Neural progenitor cell (in vitro differentiated cells): ENCODE measurements at regions not wholly inside any gene's neighbourhood (a gene's known extent, or its start where the extent isn't known, plus 50 kb on each side); places are given as distances from the start of the nearest gene placed in this dataset.

Source experiments
- EZH2 ChIP-seq: fragments of 200-600 bp; sonication (generic); IDR thresholded peaks from 2 replicates; pipeline ENCODE4 v1.6.1; 2017; ENCODE audit warnings: antibody characterized with exemption, mild to moderate bottlenecking, moderate library complexity
- EZH2phosphoT487 ChIP-seq: fragments of 200-600 bp; sonication (generic); IDR thresholded peaks from 2 replicates; pipeline ENCODE4 v1.6.1; 2017; ENCODE audit warnings: antibody characterized with exemption
- TF ChIP-seq, protein P1 (sequence below): fragments of 200-600 bp; sonication (generic); IDR thresholded peaks from 2 replicates; pipeline ENCODE4 v1.5.1; 2017; ENCODE audit warnings: antibody characterized with exemption, mild to moderate bottlenecking

DNA sequence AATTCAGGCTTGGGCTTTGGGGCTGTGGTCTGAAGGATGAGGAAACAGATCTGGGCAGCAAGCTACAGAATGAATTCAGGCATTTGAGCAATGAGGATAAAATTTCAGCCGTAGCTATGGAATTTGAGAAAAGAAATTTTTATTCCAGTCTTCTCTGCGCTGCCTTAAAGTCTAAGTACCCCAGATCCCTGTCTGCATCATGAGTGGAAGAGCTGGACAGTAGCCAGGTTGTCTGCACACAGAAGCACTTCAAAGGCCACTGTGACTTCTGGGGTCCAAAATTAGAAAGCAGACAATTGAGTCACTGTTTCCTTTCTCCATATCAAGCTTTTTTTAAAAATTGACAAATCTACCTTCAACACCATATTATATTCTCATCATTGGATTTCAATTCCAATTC lies 787.6 kb upstream of the GCFC2 start:
- TF ChIP-seq, protein P1, sequence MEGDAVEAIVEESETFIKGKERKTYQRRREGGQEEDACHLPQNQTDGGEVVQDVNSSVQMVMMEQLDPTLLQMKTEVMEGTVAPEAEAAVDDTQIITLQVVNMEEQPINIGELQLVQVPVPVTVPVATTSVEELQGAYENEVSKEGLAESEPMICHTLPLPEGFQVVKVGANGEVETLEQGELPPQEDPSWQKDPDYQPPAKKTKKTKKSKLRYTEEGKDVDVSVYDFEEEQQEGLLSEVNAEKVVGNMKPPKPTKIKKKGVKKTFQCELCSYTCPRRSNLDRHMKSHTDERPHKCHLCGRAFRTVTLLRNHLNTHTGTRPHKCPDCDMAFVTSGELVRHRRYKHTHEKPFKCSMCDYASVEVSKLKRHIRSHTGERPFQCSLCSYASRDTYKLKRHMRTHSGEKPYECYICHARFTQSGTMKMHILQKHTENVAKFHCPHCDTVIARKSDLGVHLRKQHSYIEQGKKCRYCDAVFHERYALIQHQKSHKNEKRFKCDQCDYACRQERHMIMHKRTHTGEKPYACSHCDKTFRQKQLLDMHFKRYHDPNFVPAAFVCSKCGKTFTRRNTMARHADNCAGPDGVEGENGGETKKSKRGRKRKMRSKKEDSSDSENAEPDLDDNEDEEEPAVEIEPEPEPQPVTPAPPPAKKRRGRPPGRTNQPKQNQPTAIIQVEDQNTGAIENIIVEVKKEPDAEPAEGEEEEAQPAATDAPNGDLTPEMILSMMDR = no peak
- TF ChIP-seq EZH2 (no peak), EZH2phosphoT487 (no peak)
